TTC549 (cell line): ENCODE measurements at regions not wholly inside any gene's neighbourhood (a gene's known extent, or its start where the extent isn't known, plus 50 kb on each side); places are given as distances from the start of the nearest gene placed in this dataset.

Experiments used
- FAIRE-seq: peaks from 2 replicates; lab custom pipeline; 2012; peaks lifted over from hg19 to GRCh38; lab: Jason Lieb, UNC

GRCh38 chr2:6212491-6212890, 520.3 kb downstream of the SOX11 start:
- no peak for FAIRE-seq

DNA sequence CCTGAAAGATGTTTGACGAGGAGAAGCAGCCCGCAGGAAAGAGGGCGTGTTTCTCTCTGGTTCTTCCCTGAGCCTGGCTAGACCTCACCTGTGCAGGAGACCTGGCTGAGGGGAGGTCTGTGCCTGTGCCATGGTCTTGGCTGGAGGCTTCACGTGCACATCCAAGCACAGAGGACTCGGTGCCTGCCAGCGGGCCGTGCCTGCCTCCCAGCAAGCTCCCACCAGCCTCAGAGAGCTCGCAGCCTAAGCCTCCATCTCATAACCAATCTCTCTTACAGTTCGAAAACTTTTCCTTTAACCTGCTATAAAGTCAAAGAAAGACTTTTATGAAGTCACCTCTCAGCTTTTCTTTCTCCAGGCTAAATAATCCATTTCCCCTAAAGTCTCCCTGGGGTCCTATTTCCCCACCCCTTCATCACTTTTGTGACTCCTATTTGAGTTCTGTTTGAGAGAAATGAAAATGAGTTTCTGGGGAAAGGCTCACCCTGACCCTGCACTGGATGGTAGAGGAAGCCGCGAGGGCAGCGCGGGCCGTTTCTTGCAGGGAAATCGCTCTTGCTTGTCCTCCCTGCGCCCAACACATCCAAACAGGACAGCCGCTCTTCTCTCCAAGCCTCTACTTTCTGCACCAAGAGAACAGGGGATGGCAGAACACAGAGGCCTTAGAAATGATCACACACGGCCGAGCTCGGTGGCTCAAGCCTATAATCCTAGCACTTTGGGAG, 521.0 kb downstream of the SOX11 start:
- FAIRE-seq: no peak

DNA sequence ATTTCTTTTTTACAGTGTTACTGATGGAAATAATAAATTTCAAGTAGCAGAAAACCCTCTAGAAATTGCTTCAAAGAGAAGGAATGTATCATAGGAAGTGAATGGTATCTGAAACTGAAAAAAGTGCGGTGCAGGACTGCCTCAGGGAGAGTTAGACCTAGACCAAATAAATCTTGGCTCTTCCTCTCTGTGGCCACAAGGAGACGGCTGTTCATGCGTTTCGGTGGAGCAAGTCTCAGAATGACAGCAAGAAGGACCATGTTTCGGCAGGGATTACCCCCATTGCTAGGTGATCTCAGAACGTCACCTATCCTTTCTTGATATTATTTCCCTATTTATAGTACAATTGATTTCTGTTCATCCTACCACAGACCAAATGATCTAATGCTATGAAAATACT, 522.3 kb downstream of the SOX11 start:
- FAIRE-seq: no peak

GRCh38 chr2:6215053-6215452, 522.9 kb downstream of the SOX11 start:
- no peak for FAIRE-seq

- FAIRE-seq: no peak
Observed at GRCh38 chr2:6216234-6216633, 524.0 kb downstream of the SOX11 start.

GRCh38 chr2:6218926-6219325, 526.7 kb downstream of the SOX11 start:
- no peak for FAIRE-seq

GRCh38 chr2:6219906-6220305, 527.7 kb downstream of the SOX11 start:
- no peak for FAIRE-seq

- no peak for FAIRE-seq
Observed at GRCh38 chr2:6222296-6222695, 530.1 kb downstream of the SOX11 start.

- no peak for FAIRE-seq
Observed at GRCh38 chr2:6224267-6224666, 532.1 kb downstream of the SOX11 start.

GRCh38 chr2:6228251-6228650, 536.1 kb downstream of the SOX11 start:
- FAIRE-seq: no peak

DNA sequence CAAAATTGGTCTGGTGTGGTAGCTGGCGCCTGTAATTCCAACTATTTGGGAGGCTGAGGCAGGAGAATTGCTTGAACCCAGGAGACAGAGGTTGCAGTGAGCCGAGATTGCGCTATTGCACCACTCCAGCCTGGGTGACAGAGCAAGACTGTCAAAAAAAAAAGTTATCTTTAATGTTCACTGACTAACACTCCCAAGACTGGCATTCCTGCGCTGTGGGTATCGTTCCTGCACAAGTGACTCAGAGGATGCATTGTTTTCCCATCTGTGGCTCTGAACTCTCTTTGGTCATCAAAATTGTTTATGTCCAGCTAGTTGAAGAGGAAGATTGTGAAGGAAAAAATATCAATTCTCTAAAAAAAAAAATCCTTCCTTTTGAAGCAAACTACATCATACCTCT, 539.0 kb downstream of the SOX11 start:
- FAIRE-seq: no peak

GRCh38 chr2:6233993-6234392, 541.8 kb downstream of the SOX11 start:
- FAIRE-seq: no peak

GRCh38 chr2:6234702-6235101, 542.5 kb downstream of the SOX11 start:
- no peak for FAIRE-seq

- FAIRE-seq: no peak
Observed at GRCh38 chr2:6236317-6236716, 544.1 kb downstream of the SOX11 start.

DNA sequence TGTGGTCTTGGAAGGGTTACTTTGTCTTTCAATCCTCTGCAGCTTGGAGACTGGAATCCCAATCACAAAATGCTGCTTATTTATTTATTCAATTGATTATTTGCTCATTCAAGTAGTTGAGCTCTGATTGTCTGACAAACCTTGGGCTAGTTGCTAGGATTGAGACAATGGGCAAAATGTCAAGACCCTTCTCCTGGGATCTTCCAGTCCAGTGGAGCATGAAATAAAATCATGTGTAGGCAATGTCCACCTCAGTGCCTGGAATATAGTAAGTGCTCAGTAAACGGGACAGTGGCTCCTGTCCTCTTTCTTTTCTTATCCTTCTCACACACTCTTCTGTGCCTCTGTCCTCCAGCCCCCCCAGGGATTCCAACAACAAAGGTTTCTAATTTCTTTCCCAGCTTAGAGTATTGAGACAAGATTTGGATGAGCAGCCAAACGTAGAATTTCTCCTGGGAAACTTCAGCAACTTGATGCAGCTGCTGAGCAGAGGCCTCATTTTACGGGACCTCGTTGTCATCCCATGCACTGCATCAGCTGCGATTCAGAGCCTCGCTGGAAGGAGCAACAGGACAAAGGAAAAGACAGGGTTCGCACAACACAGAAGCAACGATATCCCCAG, 545.0 kb downstream of the SOX11 start:
- FAIRE-seq: no peak

DNA sequence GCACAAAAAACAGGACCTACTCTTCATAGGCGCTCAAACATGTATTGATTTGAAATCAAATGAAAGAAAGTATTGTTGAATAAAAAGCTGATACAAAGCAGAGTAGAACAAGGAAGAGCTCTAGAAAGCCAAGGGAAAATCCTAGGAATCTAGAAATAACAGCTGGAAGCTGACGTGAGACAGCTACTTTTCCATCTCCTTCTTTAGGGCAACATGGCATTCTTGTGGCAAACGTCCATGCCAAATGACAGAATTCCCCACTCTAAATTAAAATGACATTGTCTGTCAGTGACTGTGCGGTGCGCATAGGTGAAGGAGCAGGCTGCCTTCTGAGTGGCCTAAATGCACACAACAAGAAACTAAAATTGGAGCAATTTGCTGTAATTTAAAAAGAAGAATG, 557.4 kb downstream of the SOX11 start:
- FAIRE-seq: no peak

GRCh38 chr2:6254441-6254840, 562.3 kb downstream of the SOX11 start:
- FAIRE-seq: no peak

DNA sequence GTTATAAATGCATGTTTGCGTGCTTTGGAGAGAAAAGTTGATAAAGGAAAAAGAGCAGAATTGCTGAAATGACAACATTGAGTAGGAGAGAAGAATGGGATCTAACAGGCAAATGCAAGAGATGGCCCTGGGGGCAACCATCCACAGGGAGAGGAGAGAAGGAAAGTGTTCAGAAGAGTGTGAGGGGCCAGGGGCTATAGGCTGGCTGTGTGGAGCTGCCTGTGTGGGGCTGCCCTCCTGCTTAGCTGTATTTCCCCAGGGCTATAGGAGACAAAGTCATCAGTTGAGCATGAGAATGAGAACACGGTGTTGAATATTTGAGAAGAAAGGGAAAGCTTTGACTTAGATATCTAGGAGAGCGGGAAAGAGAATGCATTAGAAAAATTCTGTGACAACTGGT, 572.0 kb downstream of the SOX11 start:
- no peak for FAIRE-seq

DNA sequence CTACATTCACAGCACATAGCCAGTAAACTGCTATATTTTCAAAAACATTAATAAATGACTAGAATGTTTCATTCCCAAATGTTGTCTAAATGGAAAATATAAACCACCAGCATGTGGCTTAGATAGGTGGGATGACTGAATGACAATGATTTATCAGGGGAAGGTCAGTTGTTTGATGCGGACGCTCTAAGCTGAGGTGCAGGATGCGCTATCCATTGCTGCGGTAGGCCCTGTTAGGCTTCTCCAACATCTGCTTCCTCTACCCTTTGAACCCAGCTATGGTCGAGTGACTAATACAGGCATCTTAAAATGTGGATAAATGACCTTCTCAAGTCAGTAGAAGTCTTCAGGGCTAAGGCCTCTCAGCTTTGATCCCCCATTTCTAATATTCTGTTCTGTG, 584.2 kb downstream of the CMPK2 start:
- no peak for FAIRE-seq

GRCh38 chr2:6283259-6283658, 582.4 kb downstream of the CMPK2 start:
- no peak for FAIRE-seq

DNA sequence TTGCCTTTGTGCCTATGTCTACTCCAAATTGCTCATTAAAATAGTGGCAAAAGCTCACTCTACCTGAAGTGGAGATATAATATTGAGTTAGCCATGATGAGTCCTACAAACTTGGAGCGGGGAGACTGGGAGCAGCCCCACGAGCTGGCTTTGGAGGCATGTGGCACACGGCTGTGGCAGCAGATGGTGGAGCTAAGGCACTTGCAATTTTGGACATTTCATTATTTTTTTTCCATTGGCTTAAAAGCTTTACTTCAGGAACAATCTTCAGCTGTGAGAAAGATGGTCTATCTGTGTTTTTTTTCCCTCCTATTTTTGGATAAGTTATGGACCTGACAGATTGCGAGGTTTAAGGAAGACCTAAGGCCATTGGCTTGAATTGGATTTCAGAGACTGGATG, 578.3 kb downstream of the CMPK2 start:
- no peak for FAIRE-seq

- no peak for FAIRE-seq
Observed at GRCh38 chr2:6288791-6289190, 576.9 kb downstream of the CMPK2 start.

GRCh38 chr2:6290217-6291015, 575.3 kb downstream of the CMPK2 start:
- no peak for FAIRE-seq

GRCh38 chr2:6294791-6295190, 570.9 kb downstream of the CMPK2 start:
- FAIRE-seq: no peak
